ENCODE measurements at regions not wholly inside any gene's neighbourhood (a gene's known extent, or its start where the extent isn't known, plus 50 kb on each side); places are given as distances from the start of the nearest gene placed in this dataset.

GRCh38 chr9:32706725-32707100 is 71.2 kb upstream of the TAF1L start:
- ATAC-seq, result no peak
- Histone ChIP-seq H3K4me1 (ENCODE audit: control insufficient read depth in 1 of 2, insufficient read depth in 2 of 2, low read length in 2 of 2) (no peaks in the 10 kb centered on the region), H3K4me2 (ENCODE audit: low read length) (no peak overlapping the region), H2AFZ (ENCODE audit: low read depth, low read length, poor library complexity, severe bottlenecking) (no peak overlapping the region), H3K36me3 (ENCODE audit: control insufficient read depth in 1 of 2, insufficient read depth in 2 of 2, low read length in 2 of 2) (no peaks in the 10 kb centered on the region), H3K9ac (ENCODE audit: low read length) (no peak overlapping the region), H4K20me1 (ENCODE audit: insufficient read depth) (no peaks in the 10 kb centered on the region), H3K27ac (ENCODE audit: low read depth, low read length) (no peak overlapping the region), H3K9me2 (ENCODE audit: insufficient read depth) (no peaks in the 10 kb centered on the region), H3K4me3 (replicated peaks in 1 of 2; ENCODE audit: low read depth in 1 of 2, low read length in 2 of 2) (no peak overlapping the region), H3K79me2 (ENCODE audit: insufficient read depth, low read length) (no peaks in the 10 kb centered on the region), H3K27me3 (ENCODE audit: insufficient read depth, low read length) (peaks cover 7% of the 10 kb centered on the region; the same call in 1 of the 2 replicates), H3K9me3 (ENCODE audit: control insufficient read depth in 1 of 2, insufficient read depth in 1 of 2, low read depth in 1 of 2, low read length in 2 of 2) (no peaks in the 10 kb centered on the region)
- ChIA-PET CTCF (no interaction called here), POLR2A (no interaction called here), RAD21 (ENCODE audit: low non-redundant PET in 1 of 2, low total read pairs in 2 of 2, uncharacterized antibody in 2 of 2, unreplicated experiment in 2 of 2) (no interaction called here)
- TF ChIP-seq FOSL1 (IDR thresholded peaks at IDR 0.05; ENCODE audit: low read depth), result no peak
- no peak for TF ChIP-seq EZH2phosphoT487 (IDR thresholded peaks at IDR 0.05; ENCODE audit: borderline replicate concordance)
- no peak for TF ChIP-seq POLR2A (IDR thresholded peaks at IDR 0.05; ENCODE audit: borderline replicate concordance, extremely low read depth, insufficient read depth, insufficient read length)
- no peak for TF ChIP-seq RAD21 (IDR thresholded peaks at IDR 0.05; ENCODE audit: low read depth)
- no peak for TF ChIP-seq TCF7L2 (IDR thresholded peaks at IDR 0.05; ENCODE audit: borderline replicate concordance, extremely low read depth, insufficient read depth, insufficient read length)
- TF ChIP-seq, protein P1, sequence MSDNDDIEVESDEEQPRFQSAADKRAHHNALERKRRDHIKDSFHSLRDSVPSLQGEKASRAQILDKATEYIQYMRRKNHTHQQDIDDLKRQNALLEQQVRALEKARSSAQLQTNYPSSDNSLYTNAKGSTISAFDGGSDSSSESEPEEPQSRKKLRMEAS (IDR thresholded peaks at IDR 0.05), result no peak
- no peak for TF ChIP-seq SIN3A (IDR thresholded peaks at IDR 0.05; ENCODE audit: low read depth)
- no peak for TF ChIP-seq CBX3 (IDR thresholded peaks at IDR 0.05; ENCODE audit: low read depth)
- TF ChIP-seq EZH2 (IDR thresholded peaks at IDR 0.05), result no peak
- TF ChIP-seq SRF (IDR thresholded peaks at IDR 0.05; ENCODE audit: low read depth), result no peak
- TF ChIP-seq, protein P2, sequence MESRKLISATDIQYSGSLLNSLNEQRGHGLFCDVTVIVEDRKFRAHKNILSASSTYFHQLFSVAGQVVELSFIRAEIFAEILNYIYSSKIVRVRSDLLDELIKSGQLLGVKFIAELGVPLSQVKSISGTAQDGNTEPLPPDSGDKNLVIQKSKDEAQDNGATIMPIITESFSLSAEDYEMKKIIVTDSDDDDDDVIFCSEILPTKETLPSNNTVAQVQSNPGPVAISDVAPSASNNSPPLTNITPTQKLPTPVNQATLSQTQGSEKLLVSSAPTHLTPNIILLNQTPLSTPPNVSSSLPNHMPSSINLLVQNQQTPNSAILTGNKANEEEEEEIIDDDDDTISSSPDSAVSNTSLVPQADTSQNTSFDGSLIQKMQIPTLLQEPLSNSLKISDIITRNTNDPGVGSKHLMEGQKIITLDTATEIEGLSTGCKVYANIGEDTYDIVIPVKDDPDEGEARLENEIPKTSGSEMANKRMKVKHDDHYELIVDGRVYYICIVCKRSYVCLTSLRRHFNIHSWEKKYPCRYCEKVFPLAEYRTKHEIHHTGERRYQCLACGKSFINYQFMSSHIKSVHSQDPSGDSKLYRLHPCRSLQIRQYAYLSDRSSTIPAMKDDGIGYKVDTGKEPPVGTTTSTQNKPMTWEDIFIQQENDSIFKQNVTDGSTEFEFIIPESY (IDR thresholded peaks at IDR 0.05; ENCODE audit: extremely low read depth, insufficient replicate concordance, low read length), result no peak
- no peak for TF ChIP-seq ZFX (IDR thresholded peaks at IDR 0.05)
- intact Hi-C loops (cut with micrococcal nuclease), result no loop called here
- DNase-seq (ENCODE audit: low read depth, low spot score), result no peak
- BruUV-seq (replicated peaks), result no TSS peak
